Chondrocyte (in vitro differentiated cells): ENCODE measurements at regions not wholly inside any gene's neighbourhood (a gene's known extent, or its start where the extent isn't known, plus 50 kb on each side); places are given as distances from the start of the nearest gene placed in this dataset.

Experiments
- DNase-seq: peaks from one replicate; pipeline ENCODE4 v3.0.0; 2021; ENCODE audit warnings: mixed read lengths, low spot score
- H3K27ac Mint-ChIP-seq: one replicate; pipeline ENCODE4 v1.8.0; 2021; ENCODE audit warnings: mild to moderate bottlenecking, moderate library complexity, mixed read lengths; ENCODE audit not compliant: unreplicated experiment
- H3K27me3 Mint-ChIP-seq: 2 replicates; pipeline ENCODE4 v1.8.0; 2021; ENCODE audit warnings: low read depth, mixed read lengths
- H3K36me3 Mint-ChIP-seq: 2 replicates; pipeline ENCODE4 v1.8.0; 2021; ENCODE audit warnings: low read depth, mixed read lengths
- H3K4me1 Mint-ChIP-seq: 2 replicates; pipeline ENCODE4 v1.8.0; 2021; ENCODE audit warnings: low read depth, mild to moderate bottlenecking, mixed read lengths
- H3K4me3 Mint-ChIP-seq: one replicate; pipeline ENCODE4 v1.8.0; 2021; ENCODE audit warnings: mild to moderate bottlenecking, moderate library complexity, mixed read lengths; ENCODE audit not compliant: unreplicated experiment
- H3K9me3 Mint-ChIP-seq: 2 replicates; pipeline ENCODE4 v1.8.0; 2021; ENCODE audit warnings: low read depth, mixed read lengths
- TF ChIP-seq, protein P1 (sequence below): fragments of 200-600 bp; sonication (generic); IDR thresholded peaks from 2 replicates; pipeline ENCODE4 v1.5.0; 2021; ENCODE audit warnings: antibody characterized with exemption, mild to moderate bottlenecking, moderate library complexity

DNA sequence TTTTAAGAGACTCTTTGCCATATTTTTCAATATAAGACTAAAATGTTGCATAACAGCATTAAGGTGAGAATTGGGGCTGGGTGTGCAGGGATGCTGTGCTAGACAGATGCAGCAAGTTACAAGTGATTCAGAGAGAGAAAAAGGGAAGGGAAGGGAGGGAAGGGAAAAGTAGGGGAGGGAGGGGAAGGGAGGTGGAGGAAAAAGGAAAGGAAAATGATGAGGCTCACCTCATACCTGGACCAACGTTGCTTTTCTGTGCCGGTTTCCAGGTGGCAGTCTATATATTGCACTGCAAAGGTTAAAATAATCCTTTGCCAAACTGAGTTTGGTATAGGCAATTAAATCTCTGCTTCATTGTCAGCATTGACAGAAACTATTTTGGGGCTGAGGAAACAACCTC, 155.4 kb upstream of the LAMA2 start:
- Mint-ChIP-seq H3K4me3 (no peak overlapping the region), H3K27ac (no peak overlapping the region), H3K36me3 (no peaks in the 10 kb centered on the region), H3K4me1 (no peaks in the 10 kb centered on the region), H3K9me3 (peaks cover 5% of the 10 kb centered on the region), H3K27me3 (peaks cover 8% of the 10 kb centered on the region)
- DNase-seq, result no peak
- TF ChIP-seq, protein P1, sequence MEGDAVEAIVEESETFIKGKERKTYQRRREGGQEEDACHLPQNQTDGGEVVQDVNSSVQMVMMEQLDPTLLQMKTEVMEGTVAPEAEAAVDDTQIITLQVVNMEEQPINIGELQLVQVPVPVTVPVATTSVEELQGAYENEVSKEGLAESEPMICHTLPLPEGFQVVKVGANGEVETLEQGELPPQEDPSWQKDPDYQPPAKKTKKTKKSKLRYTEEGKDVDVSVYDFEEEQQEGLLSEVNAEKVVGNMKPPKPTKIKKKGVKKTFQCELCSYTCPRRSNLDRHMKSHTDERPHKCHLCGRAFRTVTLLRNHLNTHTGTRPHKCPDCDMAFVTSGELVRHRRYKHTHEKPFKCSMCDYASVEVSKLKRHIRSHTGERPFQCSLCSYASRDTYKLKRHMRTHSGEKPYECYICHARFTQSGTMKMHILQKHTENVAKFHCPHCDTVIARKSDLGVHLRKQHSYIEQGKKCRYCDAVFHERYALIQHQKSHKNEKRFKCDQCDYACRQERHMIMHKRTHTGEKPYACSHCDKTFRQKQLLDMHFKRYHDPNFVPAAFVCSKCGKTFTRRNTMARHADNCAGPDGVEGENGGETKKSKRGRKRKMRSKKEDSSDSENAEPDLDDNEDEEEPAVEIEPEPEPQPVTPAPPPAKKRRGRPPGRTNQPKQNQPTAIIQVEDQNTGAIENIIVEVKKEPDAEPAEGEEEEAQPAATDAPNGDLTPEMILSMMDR, result no peak

DNA sequence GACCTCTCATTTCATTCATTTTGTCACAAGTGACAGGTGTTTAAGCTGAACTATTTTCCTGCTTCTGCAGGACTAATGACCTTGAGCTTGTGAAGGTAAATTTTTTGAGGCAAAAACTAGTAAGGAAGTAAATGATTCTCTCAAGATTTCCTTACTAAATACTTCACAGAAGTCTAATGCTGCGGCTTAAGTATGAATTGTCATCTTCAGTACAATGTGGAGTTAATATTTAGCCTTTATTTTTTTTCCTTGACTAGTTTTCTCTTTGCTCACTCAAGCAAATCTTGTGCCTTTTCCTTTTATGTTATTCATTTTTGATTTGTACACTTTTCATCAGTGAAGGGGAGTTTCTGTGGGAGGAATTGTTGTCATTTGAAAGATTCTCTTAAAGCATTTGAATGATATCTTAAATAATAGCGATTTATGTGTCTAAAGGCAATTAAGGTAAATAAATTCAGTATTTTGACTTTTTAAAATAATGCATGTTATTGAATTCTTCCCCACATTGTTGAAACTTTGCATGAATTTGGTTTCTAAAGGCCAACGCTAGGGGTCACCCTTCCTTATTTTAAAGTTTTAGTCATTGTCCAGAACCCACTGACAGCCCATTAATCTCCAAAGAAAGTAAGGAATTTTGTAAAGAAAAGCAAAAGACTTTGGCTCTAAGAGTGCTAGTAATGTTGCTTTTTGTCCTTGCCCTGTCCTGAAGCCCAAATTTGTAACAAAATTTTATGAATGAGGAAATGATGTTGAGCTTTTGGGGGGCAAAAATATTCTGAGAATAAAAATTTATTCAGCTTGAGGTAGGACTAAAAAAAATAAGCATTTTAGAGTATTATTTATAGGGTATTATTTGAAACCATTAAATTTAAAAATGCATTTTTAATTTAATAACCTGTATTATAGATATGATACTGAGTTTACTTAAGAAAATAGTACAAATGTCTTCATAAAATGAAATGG, 157.4 kb upstream of the LAMA2 start:
- TF ChIP-seq, protein P1, result peak; percentile 89
- H3K27me3 Mint-ChIP-seq, result peaks cover 8% of the 10 kb centered on the region
- no peak overlapping the region for H3K27ac Mint-ChIP-seq
- H3K4me3 Mint-ChIP-seq, result no peak overlapping the region
- H3K4me1 Mint-ChIP-seq, result no peaks in the 10 kb centered on the region
- peaks cover 5% of the 10 kb centered on the region for H3K9me3 Mint-ChIP-seq
- no peaks in the 10 kb centered on the region for H3K36me3 Mint-ChIP-seq
- no peak for DNase-seq

DNA sequence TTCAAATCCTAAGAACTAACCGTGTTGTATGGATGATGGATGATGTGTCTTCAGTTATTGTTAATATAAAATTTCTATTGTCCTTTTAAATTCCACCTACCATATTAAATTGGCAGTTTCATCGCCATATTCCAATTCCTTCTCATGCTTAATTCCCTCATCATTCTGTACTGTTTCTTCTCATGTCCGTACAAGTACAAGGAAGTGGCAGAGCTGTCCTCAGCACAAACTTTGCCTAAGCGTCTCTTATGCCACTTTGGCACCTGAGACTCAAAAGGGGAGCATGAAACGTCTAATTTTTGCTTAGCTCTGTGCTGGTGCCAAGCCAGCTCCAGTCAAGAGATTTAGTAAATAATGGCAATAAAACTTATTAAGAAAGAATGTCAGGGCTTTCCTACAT, 158.2 kb upstream of the LAMA2 start:
- Mint-ChIP-seq H3K9me3 (peaks cover 5% of the 10 kb centered on the region), H3K4me3 (no peak overlapping the region), H3K36me3 (no peaks in the 10 kb centered on the region), H3K27me3 (peaks cover 8% of the 10 kb centered on the region), H3K4me1 (no peaks in the 10 kb centered on the region), H3K27ac (no peak overlapping the region)
- DNase-seq, result no peak
- TF ChIP-seq, protein P1, result no peak

DNA sequence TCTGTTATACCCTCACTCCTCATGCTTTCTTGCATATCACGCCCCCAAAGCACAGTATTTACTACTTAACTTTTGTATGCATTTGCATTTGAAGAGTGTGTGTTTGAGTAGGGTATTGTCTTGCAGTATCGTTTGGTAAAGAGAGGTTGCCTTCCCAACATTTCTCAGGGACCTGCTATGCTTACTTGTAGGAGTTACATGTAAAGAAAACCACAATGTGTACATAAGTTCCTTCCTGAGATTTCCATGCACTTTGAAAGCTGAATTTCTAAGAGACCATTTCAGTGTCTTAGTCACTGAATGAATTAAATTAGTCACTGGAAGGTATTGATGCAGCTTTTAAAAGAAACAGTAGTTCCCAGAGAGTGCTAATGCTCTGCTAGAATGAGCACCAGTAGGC, 159.3 kb upstream of the LAMA2 start:
- no peaks in the 10 kb centered on the region for H3K4me1 Mint-ChIP-seq
- peaks cover 8% of the 10 kb centered on the region for H3K27me3 Mint-ChIP-seq
- H3K4me3 Mint-ChIP-seq, result no peak overlapping the region
- H3K9me3 Mint-ChIP-seq, result peaks cover 5% of the 10 kb centered on the region
- H3K36me3 Mint-ChIP-seq, result no peaks in the 10 kb centered on the region
- TF ChIP-seq, protein P1, result no peak
- no peak overlapping the region for H3K27ac Mint-ChIP-seq
- no peak for DNase-seq

DNA sequence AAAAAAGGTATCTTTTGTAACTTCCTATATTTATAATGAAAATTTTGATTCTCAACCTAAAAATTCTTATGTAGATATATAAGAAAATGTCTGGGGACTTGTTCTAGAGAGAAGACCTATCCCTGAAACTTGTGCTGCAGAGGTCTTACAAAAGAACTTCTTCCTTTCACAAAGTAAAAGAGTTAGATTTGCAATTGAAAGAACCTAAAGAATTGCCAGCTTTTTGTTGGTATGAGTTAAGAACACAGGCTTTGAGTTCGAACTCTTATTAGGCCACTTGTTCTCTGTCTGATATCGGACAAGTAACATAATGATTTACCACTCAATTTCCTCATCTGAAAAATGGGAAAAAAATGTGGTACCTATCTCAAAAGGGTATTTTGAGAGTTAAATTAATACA, 162.0 kb upstream of the LAMA2 start:
- no peaks in the 10 kb centered on the region for H3K9me3 Mint-ChIP-seq

More for the DNA sequence above, 162.0 kb upstream of the LAMA2 start:
- Mint-ChIP-seq H3K27ac (no peak overlapping the region), H3K27me3 (peaks cover 11% of the 10 kb centered on the region), H3K4me3 (no peak overlapping the region), H3K4me1 (no peaks in the 10 kb centered on the region), H3K36me3 (no peaks in the 10 kb centered on the region)
- TF ChIP-seq, protein P1, result no peak
- no peak for DNase-seq
